NAMALWA (cell line): ENCODE measurements at regions not wholly inside any gene's neighbourhood (a gene's known extent, or its start where the extent isn't known, plus 50 kb on each side); places are given as distances from the start of the nearest gene placed in this dataset.
"Not testable (repeated sequence)": the region's sequence is repeated elsewhere in the genome, so short reads cannot be mapped to it uniquely, and the experiment has no call there.

Experiments used
- DNase-seq: peaks from one replicate; pipeline ENCODE4 v3.0.0-alpha.2; 2015; ENCODE audit warnings: low spot score

DNA sequence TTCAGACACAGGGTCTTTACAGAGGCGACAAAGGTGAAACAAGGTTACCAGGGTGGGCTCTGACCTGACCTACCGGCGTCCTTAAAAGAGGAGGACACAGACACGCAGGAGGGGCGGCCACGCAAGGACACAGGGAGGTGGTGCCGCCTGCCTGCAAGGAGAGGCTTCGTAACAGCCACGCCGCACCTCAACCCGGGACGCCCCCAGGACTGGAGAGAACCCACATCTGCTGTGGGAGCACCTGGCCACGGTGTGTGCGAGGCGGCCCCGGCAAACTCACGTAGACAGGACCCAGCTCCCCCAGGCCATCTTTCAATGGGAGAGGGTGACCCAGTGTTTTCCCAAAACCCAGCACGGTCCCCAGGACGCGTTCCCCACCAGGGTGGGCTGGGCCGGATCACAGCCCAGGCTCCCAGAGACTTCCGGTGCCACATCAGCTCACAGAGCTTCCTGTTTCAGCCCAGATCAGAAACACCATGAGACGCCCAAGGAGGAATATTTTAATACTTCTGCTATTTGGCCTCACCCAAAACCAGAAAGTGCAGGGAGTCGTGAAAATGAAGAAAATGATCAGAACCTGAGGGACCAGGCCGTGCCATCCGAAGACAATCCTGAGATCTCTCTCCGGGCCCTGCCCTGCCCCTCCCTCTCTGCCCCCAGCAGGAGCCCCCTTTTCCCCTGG is 5417.4 kb upstream of the TPTE start:
- not testable (repeated sequence) for DNase-seq

DNA sequence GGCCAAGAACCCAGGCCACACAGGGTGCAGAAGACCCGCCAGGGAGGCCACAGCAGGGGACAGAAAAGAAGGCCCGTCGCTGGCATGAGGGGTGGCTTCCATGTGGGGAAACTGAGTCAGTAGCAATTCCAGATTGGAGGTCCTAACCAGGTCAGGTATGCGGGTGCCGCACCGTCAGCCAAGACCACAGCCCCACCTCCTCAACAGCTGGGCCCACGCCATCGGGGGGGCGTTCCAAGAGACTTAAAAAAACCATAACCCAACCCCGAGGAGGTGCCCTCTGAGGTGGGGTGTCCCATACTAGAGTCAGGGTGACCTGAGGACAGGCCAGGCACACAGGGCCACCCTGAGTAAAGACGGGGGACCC is 5416.8 kb upstream of the TPTE start:
- DNase-seq = not testable (repeated sequence)

DNA sequence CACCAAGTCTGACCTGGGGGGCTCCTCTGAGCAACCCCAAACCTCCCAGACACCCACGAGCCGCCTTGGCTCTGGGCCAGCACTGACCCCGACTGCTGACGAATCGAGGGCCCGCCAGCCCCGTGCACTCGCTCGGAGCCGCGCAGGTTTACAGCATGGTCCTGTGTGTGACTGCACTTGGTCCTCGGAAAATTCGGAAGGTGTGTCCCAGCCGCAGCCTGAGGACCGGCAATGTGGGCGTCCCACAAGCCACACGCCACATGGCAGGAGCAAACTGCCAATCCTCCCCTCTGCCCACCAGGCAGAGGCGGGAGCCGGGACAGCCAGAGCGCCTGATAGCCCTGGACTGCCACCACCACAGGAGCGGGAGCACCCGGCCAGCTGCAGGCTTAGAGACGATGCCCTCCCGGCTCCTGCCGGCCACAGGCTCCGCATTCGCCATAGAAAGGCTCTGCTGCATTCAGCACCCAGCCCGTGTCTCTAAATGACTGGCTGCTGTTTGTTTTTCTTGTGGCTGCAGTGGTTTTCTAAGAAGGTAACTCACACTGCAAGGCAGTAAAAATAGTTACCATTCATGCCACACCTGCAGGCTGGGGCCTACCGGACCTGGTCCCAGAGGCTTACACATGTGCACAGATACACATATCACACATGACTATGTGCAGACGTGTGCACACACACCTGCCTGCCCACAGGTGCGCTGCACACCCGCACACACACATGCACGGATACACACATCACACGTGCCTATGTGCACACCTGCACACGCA is 5415.3 kb upstream of the TPTE start:
- peak; percentile 2 for DNase-seq

DNA sequence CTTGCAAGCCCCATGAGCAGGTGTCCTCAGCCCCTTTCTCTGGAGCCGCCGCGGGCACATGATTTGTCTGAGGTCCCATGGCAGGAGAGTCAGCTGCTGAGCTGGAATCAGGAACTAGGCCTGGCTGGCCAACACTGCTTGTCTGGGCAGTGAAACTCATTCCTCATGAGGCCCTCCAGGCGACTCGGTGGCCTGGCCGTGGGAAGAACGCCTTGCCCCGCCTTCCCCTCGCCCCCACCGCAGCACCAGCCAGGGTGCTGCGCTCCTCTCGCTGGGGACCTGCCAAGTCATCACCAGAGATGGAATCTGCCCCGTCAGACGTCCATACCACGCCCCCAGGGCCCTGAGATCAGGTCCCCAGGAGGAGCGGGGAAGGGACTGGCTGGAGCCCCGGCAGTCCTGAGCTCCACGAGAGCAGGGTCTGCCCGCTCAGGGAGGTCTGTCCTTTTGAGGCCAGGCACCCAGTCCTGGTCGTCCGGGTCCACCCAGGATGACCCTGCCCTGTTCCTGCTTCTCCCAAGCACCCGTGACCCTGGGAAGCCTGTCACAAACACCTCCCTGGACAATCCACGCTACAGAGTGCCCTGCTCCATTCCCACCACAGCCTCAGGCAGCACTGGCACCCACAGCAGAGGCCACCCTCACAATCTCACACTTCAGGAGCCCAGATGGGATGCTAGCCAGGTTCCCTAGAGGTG is 5414.5 kb upstream of the TPTE start:
- not testable (repeated sequence) for DNase-seq

DNA sequence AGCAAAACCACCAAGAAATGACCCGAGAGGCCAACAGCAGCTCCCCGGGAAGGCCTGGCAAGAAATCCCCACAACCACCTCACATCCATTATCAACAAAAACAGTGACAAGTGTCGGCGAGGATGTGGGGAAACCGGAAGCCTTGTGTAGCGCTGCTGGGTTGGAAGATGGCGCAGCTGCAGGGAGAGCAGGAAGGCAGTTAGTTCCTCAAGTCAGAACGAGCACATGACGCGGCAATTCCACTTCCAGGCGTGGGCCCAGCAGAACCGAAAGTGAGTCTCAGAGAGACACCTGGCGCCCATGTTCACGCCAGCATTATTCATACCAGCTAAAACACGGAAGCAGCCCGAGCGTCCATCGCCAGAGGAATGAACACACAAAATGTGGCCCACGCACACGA is 5413.7 kb upstream of the TPTE start:
- DNase-seq = not testable (repeated sequence)

DNA sequence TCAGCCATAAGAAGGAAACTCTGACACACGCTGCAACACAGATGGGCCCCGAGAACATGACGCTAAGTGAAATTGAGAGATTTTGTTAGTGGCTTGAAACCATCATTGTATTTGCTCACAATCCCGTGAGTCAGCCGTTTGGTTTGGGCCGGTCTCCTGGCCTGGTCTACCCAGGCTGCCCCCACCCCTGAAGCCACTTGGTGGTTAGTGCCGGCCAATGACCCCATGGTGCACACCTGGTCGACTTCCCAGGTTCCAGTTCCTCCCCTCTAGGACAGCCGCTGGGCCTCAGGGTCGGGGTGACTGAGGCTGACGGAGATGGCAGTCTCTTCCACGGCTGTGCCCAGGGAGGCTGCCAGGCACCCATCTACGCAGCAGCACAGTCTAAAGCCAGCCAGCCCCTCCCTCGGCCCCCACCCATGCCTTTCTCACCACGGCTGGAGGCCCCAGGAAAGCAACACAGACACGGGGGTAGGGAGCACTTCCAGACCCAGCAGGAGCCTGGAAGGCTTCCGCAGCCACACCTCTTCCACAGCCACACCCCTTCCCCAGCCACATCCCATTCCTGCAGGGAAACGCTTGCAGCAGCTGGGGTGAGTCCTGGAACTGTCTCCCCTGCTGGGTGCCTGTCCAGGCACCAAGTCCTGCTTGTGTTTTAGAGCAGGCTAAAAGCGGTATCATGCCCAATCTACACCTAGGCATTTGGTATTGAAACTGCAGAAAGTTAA is 5413.2 kb upstream of the TPTE start:
- not testable (repeated sequence) for DNase-seq

DNA sequence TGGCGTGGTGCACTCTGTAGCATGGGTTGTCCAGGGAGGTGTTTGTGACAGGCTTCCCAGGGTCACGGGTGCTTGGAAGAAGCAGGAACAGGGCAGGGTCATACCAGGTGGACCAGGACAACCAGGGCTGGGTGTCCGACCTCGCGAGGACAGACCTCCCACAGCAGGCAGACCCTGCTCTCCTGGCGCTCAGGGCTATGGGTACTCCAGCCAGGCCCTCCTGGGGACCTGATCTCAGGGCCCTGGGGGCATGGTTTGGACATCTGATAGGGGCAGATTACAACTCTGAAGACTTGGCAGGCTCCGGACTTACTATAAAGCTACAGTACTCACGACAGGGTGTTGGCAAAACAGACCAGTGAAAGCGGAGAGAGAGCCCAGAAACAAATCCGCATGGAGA is 5410.2 kb upstream of the TPTE start:
- not testable (repeated sequence) for DNase-seq

DNA sequence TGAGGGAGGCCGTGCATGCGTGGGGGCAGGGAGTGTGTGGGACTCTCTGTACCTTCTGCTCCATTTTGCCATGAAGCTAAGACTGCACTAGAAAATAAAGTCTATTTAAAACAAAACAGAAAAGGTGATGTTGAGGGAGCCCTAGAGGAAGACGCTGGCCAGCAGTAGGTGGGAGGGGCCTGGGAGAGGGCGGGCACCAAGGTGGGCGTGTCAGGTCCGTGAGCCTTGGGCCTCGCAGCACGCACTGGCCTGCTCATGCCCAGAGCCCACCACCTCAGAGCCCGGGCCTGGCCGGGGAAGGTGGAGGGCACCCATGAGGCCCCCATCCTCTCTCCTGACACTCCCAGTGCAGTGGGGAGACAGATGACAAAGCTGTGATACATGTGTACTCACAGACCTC is 5408.3 kb upstream of the TPTE start:
- DNase-seq = not testable (repeated sequence)

DNA sequence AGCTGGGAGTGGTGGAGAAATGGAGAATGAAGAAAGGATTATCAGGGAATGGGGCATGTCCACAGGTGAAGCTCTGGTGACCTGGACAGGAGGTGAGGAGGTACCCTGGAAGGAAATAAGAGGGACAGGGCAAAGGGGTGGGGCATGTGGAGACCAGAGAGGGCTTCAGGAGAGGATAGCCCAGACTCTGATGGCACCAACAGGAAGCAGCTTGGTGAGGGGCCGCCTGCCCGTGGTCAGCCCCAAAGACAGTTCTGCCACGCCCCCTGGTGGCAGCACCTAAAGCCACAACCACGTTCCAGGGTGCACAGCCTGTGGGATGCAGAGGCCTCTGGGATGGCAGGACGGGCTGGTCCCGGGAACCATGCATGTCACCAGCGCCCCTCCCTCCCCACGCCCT is 5406.9 kb upstream of the TPTE start:
- DNase-seq = not testable (repeated sequence)

DNA sequence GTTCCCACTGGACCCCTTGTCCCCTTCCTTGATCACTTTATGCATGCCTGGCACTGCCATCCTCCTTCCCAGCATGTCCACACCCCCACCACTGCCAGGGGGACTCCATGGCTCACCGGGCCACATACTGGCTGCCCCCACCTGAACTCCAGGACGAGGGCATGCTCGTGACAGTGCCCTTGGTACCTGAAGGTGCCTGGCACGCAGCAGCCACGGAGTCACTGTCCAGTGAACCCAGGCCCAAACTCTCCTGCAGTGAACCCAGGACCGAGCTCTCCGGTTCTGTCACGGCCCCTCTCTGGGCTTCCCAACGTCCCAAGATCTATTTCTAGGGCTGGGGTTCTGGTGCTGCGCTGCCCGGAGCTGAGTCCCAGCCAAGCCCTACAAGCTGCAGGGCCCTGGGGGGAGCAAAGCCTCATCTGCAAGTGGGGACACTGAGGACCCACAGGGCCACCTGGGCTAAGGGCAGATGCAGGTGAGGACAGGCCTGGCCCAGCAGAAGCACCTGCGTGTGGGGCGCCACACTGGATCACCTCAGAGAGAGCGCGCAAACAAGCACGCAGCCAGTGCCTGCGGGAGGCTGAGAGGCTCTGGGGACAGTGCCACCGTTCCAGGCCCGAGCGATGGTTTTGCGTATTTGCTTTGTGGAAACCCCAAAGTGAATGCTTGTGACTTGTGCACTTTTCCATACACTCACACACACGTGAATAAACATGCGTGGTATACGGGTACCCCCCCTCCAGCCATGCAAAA is 5406.3 kb upstream of the TPTE start:
- peak; percentile 0 for DNase-seq

DNA sequence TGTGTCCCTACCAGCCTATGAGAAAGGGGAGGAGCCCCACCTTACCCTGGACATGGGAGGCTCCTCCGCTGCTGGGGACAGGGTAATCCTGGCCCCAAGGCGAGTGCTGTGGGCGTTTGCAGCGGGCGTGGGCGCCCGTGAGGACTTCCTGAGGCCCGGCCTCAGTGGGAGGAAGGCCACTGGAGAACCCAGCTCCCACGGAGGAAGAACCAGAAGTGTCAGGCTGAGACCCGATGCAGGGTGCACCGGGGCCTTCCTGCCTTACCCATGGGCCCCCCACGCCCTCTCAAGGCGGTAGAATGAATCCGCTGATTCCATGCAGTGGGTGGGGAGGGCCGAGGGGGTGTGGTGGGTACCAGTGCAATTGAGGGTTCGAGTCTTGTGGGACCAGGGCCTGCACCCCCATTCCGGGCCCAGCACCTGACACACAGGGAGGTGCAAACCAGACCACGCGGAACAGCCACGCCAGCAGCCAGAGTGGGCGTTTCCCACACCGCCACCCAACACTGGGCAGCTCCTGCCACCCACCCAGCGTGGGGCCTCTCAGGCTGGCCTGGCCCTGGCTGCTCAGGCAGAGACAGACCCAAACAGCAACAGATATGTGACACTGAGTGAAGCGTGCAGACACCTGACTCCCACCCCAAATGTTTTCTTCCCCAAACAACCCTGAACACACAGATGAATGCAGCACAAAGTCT is 5405.6 kb upstream of the TPTE start:
- DNase-seq = peak; percentile 1

DNA sequence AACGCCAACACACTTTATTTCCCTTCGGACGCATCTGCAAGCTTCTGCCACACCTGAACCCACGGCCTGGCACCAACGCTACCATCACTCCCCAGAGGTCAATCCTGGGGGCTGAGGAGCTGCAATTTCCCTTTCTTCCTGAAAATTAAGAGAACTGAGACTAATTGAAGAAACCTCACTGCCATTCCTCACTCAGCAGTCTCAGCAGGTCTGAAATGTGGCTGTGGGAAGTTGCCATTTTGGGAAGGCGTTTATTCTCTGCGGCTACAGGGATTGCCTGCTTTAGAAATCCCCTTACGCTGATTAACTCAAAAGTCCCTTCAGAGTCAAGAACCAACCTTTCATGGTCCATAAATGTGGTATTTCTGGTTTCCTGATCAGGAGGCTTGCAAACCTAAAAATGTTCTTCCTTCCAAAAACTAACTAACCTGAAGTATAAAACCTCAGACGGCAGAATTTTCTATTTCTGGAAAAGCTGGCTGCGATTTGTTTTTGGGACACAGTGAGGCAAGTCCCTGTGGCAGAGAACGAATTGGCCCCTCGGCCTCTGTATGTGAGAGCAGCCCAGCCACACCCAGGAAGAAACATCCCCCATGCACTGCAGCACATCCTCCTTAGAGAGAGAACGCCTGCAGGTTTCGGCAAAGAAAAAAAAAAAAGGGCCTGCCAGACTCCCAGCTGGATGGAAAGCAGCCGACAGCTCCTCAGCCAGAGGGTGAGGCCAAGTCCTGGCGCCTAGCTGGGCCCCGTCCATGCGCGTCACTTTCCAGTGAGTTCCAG is 5404.8 kb upstream of the TPTE start:
- not testable (repeated sequence) for DNase-seq

DNA sequence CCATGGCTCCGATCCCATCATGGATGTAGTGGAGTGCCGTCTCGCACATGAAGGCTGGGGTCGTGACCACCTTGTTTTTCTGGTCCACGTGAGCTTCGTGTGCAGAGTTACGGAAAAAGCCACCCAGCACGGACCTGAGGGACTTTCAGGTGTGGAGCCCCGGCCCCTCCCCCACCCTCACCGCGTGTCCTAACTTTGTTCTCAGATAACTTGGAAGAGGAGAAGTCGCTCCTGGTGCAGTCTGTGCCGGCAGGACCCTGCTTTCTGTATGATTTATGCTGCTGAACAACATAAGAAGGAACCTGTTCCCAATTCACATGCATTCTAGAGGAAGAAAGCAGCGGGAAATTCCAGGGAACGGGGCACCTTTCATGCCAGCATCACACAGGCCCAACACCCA is 5404.2 kb upstream of the TPTE start:
- DNase-seq = not testable (repeated sequence)

DNA sequence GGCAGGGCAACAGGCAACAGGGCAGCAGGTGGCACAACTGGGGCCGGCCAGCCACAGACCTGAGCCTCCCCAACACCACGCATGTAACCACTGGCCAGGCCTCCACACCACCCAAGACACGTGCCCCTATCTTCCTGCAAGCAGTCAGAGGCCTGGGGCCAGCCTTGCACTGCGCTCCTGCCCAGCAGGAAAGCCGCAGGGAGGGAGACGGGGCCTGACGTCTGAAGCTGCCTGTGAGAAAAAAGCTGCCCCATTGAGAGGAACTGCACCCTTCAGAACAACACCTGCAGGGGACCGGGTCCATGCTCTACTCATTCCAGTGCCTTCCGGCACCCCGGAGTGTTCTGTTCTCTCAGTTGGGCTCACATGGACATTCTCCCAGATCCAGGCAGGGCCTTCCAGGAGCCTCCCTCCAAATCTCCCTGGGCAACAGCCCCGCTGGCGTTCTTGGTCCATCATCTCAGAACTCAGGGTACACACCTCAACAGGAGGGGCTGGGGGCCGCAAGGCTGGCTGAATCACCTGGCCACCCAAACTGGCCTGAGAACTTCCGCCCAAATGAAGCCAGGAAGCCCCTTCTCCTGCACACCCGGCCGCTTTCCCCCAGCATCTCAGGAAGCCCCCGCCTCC is 5403.6 kb upstream of the TPTE start:
- DNase-seq = peak; percentile 29

DNA sequence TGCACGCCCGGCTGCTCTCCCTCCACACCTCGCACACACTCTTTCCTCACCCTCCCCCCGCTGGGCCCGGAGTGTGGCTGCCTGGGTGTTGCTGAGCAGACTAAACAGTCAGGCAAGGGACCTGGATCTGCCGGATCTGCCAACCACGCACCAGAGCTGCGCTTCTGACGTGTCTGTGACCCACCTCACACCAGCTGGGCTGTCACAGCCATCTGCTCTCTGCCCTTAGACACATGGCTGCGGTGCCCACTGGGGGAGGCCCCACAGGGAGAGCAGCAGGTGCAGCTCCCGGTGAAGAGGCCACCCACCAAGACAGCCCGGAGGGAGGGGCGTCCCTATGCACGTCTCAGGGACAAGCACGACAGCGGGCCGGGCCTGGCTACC is 5403.1 kb upstream of the TPTE start:
- DNase-seq = not testable (repeated sequence)

DNA sequence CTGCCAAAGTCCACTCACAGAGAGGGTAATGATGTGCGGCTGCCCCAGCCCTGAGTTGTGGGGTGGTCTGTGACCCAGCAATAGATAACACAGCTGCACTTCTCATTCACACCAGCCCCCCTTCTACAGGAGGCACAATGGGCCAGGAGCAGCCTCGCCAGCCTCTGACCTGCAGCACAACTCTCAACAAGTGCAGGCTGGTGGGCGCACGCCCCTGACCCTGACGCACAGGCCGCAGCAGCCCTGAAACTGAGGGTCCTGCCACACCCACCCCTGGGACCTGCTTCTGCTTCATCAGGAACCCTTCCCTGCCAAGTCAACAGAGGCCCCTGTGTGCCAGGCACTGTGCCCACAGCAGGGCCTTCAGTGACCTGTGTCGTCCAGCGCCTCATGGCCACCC is 5402.2 kb upstream of the TPTE start:
- DNase-seq = peak; percentile 6

DNA sequence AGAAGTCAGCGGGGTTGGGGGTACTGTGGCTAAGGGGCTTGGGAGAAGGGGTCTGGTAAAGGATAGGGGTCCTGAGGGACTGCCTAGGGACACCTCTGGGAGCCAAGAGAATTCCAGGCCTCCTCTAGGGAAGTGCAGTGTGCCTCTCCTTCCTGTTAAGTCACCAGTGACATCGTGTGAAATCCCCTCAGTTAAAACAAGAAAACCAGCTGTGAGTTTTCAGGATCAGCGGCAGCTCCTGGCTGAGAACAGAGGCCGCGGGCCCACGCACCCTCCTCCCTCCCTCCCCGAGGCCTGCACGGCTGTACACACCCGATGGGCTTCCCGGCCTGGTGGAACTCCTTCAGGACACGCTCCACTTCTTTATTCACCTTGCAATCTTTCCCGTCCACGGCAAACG is 5400.0 kb upstream of the TPTE start:
- not testable (repeated sequence) for DNase-seq

DNA sequence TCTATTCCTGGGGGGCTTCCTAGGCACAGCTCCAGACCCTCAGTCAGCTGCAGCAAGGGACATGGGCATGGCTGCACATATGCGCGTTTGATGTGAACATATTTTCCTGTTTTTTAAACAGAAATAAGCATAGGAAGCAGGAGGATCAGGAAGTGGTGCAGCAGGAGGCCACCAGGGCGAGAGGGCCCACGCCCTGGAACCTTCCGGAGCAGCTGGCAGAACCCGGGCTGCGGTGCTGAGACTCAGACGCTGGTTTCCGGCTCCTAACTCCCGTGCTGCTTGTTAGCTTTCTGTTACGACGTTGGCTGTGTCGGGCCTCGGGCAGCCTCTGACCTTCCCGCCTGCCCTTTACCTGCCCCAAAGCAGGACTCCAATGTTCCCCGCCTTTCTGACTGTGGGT is 5399.5 kb upstream of the TPTE start:
- not testable (repeated sequence) for DNase-seq

DNA sequence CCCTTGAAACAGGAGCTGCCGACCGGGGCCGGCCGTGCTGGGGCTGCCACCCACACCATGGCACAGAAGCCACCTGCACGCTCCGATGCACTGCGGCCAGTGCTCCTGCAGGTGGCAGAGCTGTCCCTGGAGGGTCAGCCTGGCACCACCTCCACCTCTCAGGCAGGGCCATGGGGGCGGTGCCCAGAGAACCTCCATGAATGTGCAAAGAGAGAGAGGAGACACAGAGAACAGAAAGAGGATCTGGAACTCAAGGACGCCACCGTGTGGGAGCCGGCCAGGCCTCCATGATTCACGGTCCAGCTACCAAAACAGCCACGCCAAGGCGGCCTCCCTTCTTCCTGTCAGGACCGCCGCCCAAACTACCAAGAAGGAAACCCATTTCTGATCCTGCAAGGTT is 5397.7 kb upstream of the TPTE start:
- DNase-seq = not testable (repeated sequence)

DNA sequence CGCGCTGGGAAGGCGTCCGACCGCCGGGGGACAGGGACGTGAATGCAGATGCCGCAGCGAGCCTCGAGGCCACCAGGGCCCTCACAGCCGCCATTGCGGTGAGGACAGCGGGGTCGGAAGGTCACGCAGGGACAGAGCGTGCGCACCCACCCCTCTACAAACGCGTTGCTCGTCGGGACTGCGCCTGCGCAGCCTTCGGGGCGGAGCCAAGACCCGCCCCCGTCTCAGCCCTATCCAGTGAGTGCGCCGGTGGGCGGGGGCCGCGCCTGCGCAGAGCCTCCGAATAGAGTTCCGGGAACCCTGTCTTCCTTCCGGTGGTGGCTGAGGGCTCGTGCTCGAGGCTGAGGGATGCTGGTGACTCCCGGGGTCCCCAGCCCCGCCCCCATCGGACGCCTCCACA is 5393.1 kb upstream of the TPTE start:
- DNase-seq = peak; percentile 89
